Stimulated activated naive CD4-positive, alpha-beta T cell (primary cell): ENCODE measurements at regions not wholly inside any gene's neighbourhood (a gene's known extent, or its start where the extent isn't known, plus 50 kb on each side); places are given as distances from the start of the nearest gene placed in this dataset.

Source experiments
- DNase-seq, 6 experiments: peaks; one replicate each; lab custom pipeline; 2025; lab: John Stamatoyannopoulos, UW

DNA sequence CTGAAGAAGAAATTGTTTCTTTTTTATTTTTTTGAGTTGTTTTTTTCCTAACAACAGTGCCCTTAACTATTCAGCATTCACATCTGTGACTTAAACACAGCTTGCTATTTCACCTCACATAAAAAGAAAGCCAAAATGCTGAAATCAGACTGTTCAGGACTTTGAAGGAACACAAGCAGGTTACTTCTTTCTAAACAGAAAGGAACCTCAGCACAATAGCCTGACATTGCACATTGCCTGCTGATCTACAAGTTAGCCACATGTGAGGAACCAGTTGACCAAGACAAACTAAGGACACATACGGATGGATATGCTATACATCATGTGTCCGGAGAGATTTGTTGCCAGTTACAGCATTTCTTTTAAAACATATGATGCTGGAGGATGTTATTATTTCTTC, 331.1 kb downstream of the FSIP2 start:
- no peak for DNase-seq

DNA sequence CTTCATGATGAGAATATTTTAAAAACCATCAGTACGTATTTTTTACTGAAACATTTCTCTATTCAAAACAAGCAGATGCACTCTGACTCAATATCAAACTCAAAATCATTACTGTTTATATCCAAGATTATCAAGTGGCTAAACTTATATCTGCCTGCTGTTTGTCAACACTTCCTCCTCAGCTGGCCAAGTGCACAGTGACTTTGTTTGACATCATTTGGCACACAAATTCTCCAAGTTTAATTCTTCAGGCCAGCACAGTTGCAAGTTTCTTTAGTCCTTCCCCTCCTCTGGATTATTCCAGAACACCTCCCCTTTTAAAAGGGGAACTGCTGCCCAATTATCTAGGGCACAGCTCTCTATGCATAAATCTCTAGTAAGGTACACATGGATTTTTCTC, 346.6 kb downstream of the FSIP2 start:
- DNase-seq = no peak

DNA sequence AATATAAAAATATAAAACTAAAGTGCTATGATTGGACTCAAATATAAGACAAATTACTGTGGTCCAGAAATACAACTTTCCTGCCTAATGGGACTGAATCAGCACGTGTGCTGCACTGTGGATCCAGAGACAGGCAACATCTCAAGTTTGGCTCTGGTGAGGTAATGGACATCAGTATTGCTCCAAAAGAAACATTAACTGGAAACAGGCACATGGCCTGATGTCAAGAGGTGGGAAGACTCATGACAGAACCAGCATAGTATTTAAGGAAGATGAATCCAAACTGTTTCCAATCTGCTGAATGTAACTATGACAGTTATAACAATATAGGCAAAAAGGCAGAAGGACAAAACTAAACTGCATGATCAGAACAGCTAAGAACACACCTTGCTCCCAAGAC, 354.6 kb downstream of the FSIP2 start:
- DNase-seq = no peak

DNA sequence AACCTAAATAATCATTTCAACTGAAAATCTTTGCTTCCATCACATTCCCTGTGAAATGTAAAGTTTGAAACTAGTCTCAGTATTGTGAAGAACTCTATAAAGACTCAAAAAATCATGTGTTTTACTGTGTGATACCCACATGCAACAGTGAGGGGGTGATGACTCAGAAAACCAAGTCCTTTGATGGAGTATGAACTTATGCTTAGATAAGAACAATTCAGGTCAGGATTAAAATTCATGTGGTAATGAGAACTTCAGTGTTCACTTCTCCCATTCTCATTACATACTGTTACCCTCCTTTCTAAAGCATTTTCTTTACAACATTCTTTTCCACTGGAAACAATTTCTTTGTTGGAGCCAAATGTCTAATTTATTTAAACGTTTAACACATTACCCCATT, 360.2 kb downstream of the FSIP2 start:
- no peak for DNase-seq

DNA sequence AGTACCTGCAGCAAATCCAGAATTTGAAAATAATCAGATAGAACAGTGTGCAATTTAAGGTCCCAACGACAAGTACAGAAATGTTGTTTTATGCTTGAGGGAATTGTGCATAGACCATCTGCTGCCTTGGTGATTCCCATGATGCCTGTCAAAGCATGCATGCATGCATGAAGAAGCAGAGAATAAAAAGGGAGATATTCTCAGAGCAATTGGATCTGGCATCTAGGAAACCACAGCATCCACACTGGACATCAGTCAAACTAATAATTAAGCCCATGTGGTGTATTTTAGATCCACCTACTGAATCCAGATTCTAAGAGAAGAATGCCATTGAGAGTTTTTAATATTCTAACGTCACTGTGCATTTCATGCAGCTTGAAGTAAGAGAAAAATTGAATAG, 361.2 kb downstream of the FSIP2 start:
- DNase-seq = no peak

DNA sequence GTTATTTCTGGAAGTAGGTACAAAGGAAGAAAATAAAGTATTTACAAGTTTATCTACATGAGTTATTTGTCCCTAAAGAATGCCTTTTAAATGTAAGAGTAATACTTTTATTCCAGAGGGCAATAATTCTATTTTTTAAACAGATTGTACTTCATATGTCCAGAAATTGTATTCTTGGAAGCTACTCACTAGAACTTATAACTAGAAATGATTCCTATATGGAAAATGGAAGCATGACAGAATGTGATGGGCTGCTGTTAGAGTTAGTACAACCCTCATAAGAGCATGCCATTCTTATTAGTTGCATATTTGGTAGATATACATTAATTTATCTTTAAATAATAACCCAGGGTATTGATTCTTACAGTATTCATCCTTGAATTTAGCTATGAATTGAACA, 362.0 kb downstream of the FSIP2 start:
- no peak for DNase-seq

DNA sequence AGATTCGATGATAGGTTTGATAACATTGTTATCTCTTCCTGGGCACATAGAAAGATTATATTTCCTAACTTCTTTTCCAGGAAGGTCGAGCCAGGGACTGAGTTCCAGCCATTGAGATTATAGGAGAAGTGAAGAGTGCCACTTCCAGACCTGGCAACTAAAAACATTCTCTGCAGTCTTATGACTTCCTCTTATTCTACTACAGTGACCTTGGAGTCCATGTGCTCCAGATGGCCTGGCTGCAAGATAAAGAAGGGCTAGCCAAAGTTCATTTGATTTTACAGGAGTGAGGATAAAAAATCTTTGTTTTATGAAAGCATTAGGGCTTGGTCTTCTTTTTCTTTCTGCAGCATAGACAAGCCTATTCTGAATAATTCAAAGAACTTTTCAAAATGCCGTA, 363.0 kb downstream of the FSIP2 start:
- no peak for DNase-seq

DNA sequence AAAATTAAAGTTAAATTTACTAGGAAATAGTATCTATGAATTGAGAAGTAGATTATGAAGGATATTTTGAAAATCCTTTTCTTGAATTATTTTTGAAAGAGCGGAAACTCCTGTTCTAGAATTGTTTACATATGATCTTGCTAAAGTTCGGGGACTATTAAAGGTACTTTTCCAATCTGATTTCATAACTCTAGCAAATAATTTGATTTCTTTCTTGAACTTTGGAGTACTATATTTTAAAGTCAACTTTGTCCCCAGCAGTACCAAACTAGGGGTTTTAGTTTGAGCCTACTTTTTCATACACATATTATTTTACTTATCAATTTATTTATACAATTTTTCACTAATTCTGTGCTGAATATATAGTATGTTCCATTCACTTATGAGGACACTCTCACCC, 364.7 kb downstream of the FSIP2 start:
- DNase-seq = no peak

DNA sequence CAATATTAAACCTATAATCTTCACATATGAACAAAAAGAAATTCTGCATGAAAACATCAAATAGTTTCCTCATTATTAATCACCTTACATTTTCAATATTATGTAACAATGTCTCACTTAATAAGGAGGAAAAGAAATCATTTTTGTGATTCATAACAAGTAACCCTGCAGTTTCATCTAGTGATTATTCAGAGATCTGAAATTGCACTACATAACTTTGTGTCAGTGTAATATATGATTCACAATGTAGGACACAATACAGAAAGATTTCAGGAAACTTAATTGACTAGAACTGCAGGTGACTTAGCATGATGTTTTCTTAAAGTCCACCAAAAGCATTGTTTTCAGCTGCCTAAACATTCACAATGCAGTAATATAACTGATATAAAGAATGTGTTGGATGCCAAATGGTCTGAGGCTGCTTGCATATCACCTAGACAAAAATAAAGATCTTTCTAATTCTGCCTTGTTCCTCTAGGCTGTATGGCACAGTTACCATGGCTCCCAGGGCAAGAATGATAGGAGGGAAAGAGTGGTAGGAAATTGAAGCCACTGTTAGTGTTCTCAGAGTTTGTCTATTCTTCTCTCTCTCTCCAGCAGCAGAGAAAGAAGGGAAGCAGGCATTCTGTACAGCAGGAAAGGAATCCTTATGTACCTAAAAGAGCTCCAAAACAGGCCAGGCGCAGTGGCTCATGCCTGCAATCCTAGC, 366.6 kb downstream of the FSIP2 start:
- DNase-seq = no peak

DNA sequence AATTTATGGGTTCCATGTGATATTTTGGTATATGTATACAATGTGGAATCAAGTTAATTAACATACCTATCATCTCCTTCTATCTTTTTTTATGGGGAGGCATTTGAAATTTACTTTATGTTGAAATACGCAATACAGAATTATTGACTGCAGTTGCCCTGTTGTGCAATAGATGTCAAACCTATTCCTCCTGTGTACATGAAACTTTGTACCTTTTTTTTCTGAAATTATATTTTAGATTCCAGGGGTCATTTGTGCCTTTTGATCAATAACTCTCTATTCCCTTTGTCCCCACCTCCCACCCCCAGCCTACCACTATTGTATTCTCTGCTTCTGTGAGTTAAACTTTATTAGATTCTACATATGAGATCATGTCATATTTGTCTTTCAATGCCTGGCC, 369.9 kb downstream of the FSIP2 start:
- DNase-seq = no peak

DNA sequence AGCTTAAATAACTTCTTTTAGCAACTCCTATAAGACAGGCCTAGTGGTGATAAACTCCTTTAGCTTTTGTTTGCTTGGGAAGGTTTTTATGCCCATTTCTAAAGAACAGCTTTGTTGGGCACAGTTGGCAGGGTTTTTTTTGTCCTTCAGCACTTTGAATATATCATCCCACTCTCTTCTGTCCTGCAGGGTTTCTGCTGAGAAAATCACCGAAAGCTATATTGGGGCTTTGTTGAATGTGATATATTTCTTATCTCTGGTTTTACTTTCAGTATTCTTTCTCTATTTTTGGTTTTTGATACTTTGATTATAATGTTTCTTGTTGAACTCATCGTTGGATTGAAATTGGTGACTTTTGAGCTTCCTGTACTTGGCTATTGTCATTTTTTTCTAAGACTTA, 372.8 kb upstream of the ZC3H15 start:
- DNase-seq = no peak

DNA sequence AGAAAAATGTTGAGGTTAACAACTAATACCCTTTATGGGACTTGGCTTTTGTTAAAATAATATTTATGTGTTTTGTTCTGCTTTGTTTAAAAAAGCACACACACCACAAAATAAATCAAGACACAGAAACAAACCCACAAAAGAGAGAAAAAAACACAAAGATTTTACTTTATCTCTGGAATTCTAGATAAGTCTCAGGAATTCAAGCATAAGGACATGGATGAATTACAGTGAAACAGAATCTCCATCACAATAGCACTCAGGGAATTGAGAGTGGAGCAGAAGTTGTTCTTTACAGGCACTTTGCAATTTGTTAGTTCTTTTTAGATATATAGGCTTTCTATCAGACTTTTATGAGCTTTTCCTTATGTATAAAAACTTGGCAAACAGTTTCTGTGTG, 360.9 kb upstream of the ZC3H15 start:
- no peak for DNase-seq

DNA sequence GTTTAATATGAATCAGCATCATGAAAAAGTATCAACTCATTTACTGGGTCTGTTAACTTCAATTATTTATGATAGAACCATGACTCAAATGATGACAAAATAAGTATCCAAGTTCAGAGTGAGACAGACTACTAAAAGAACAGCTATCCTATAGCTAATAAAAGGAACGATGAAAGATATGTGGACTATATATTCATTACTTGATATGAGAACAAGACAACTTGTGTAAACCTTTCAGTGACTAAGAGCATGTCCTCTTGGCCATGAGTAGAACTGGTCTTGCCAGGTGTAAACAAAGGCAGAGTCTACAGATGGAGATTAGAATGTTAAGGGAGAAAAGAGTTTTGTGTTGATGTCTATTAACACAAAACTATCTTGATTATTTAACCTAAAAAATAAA, 360.4 kb upstream of the ZC3H15 start:
- no peak for DNase-seq

DNA sequence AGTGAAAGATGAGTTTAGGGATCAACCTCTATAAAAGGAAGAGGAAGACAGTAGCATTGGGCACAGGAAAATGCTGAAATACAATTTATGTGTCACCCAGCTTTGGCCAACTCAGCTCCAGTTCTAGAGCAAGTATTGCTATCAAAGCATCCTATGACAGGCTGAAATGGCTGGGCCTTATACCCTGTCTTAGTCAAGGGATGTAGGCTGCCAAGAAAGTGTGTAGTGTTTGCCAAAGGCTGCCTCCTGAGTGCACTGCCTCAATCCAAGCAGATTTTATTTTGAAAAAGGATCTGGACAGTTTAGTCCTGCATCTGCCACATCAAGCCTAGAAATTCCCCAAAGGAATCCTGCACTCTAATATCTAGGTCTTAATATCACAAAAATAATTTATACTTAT, 359.9 kb upstream of the ZC3H15 start:
- no peak for DNase-seq

DNA sequence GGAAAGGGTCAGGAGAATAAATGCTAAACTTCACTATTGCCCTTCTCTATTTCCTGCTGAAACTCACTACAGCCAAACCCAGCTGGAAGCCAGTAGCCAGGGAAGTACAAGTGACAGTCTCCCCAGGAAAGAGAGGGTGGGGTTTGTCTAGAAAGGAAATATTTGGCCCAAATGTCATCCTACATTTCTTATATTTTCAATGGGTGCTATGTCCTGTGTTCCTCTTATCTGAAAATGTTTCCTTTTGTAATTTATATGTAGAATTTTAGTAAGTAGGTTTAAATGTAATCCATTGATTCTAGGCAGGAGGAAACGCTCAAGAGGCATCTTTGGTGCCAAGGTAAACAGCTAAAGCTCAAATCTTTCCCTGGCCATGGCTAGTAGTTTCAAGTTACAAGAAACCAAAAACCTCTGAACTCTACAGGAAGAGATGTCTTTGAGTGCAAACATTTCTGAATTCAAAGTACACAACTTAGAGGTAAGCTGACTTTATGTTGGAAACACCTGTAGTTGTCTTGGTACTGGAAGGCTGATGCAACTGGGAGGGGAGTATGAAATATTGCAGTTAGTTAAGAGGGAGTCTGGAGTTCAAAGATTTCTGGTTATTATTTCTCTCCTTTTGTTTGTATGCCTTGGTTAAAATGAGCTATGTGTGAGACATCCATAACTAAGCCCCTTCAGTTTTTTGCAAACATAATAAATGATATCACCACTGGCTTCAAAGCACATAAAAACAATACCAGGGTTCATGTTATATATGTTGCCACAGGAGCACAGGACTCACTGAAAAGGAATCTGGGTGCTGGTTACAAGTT, 356.1 kb upstream of the ZC3H15 start:
- no peak for DNase-seq

DNA sequence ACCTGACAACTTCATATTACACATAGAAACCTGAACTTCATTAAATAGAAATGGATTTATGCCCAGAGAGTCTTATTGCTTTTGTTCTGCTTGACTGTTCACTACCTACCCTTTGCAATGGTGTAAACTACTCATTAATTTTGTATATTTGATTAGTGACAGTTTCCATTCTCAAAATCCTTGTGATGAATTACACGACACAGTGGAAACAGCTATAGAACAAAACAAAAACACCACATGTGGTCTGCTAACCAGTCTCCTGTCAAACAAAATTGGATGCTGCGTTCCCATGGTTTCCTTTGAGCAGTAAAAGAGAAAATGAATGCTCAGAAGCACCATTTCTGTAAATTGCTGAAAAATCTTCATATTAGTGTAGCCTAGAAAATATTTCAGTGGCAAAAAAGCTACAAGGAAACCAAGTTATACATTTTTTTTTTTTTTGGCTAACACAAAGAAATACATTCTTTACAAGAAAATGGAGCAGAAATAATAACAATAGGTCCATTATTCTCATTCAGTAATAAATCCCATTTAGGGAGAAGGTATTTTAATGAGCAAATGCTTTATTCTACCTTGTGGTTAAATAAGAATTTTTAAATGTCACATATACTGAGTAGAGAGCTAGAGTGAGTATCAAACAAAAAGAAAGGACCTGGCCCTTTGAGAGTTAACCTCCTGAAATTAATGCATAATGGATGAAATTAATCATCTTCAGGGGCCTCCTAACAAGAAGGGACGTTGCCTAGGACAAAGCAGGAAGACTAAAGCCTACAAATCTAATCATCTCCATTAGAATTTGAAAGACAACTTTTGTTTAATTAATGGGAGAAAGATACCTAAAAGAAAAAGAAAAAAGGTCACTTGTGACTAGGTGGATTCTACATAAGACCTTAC, 355.1 kb upstream of the ZC3H15 start:
- DNase-seq = no peak

DNA sequence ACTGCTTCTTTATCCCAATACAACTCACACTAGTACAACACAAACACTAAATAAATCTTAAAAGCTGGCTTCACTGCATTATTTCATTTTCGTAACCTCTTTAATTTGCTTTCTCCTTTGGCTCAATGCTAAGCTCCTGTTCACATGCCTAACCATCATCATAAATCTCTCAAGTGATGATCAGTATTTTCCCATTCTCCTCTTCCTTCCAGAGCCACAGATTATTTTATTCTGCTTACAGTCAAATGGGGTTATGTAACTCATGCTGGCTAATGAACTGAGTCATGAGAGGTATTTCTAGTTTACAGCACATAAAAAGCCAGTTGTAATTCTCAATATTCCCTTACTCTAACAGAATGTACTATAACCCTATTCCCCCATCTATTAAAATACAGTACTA, 350.4 kb upstream of the ZC3H15 start:
- no peak for DNase-seq

DNA sequence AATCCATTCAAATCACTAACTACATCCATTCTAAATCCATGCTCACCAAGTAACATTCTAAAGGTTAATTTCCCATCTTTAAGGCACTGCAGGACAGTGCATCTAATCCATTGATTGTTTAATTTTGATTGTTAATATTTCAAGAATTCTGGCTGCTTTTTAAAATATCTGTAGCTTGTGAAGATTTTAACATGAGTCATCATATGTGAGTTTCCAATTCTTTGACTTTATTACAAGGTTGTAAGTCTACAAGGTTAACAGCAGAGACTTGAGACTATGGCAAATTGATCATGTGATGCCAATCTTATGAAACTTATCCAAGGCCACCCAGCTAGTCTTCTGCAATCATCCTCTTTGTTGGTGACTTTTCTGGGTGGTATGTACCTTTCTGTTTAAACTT, 349.2 kb upstream of the ZC3H15 start:
- DNase-seq = no peak

DNA sequence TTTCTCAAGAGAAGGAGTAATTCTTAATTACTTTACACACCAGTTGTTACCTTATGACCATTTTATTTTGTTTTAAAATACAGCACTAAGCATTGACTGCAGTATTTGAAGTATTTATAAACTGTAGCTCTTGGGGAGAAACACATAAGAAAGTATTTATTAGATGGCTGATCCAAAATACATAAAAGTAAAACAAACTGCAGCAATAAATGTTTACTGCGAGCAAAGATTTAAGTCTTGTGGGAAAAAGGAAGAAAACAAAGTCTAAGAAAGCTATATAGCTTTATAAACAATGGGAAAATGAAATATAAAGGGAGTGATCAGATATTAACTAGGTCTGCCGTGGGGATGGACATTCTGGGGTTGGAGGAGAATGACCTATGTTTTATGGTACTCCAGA, 347.2 kb upstream of the ZC3H15 start:
- no peak for DNase-seq

DNA sequence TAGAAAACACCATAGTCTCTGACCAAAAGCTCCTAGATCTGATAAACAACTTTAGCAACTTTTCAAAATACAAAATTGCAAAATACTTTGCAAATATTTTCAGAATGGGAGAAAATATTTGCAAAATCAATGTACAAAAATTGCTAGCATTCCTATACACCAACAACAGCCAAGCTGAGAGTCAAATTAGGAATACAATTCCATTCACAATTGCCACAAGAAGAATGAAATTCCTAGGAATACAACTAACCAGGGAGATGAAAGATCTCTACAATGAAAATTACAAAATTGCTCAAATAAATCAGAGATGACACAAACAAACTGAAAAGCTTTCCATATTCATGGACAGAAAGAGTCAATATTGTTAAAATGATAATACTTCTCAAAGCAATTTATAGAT, 327.0 kb upstream of the ZC3H15 start:
- DNase-seq = no peak

DNA sequence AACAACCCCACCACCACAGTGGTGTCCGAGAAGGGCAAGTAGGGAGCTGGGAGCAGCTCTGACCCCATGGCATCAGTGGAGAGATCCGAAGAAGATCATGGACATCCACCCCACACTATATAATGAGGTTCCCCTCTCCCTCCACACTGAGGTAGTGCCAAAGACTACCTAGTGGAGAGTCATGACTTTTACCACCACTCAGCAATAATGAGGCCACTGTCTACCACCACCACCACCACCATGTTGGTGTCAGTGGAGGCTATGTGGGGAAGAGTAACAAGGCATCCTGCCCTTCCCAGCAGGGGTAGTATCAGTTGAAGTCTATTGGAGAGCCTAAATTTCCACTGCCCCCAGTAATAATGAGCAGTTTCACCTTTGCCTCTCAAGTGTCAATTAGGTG, 321.7 kb upstream of the ZC3H15 start:
- no peak for DNase-seq

DNA sequence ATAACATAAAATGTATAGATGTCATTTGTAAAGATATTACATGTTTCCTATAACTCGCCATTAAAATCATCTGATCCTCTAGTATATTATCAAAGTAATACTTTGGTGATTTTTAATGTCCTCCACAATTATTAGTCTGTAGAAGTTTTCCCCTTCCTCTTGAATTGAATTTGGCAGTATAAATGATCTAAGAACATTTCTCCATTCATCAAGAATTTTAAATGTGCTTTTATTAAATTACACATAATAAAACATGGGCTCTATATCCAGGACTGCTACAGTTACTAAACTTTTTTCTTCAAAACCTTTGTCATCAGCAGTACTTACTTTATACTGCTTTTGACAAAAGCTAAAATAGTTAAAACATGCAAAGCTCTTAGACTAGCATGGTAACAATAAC, 315.4 kb upstream of the ZC3H15 start:
- no peak for DNase-seq

DNA sequence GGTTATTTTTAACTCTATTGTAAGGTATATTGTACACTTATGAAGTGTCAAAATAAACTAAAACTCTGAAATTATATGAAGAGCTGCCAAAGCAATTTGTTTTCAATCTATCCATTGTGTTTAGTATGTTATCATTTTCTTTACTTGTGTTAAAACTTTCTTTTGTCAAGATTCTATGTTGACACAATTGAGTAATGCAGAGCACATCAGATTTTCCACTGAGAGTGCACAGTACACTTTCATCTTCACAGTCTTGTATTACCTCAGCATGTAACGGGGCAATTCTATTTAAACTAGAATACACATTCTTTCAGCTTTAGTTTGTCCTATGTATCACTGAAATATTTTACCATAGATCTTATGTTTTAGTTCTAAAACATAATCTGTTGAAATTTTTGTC, 304.4 kb upstream of the ZC3H15 start:
- DNase-seq = no peak
